ENCODE measurements at regions not wholly inside any gene's neighbourhood (a gene's known extent, or its start where the extent isn't known, plus 50 kb on each side); places are given as distances from the start of the nearest gene placed in this dataset.

DNA sequence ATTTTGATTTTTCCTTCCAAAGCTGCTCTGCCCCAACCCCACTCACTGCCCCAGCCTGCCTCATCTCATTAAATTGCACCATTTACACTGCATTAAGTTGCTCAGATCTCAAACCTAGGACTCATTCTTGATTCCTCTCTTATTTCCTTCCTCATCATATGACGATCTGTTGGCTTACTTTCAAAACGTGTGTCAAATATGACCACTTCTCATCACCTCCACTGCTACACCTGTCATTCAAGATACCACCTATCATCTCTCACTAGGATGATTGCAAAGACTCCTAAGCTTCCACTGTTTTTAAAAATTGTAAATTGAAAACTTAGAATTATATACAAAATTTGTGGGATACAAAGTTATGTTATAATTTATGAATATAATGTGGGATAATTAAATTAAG, 147.1 kb downstream of the DCK start:
- no peaks in the 10 kb centered on the region for H3K36me3 Mint-ChIP-seq (ENCODE audit: low read depth)
- TF ChIP-seq, protein P1, sequence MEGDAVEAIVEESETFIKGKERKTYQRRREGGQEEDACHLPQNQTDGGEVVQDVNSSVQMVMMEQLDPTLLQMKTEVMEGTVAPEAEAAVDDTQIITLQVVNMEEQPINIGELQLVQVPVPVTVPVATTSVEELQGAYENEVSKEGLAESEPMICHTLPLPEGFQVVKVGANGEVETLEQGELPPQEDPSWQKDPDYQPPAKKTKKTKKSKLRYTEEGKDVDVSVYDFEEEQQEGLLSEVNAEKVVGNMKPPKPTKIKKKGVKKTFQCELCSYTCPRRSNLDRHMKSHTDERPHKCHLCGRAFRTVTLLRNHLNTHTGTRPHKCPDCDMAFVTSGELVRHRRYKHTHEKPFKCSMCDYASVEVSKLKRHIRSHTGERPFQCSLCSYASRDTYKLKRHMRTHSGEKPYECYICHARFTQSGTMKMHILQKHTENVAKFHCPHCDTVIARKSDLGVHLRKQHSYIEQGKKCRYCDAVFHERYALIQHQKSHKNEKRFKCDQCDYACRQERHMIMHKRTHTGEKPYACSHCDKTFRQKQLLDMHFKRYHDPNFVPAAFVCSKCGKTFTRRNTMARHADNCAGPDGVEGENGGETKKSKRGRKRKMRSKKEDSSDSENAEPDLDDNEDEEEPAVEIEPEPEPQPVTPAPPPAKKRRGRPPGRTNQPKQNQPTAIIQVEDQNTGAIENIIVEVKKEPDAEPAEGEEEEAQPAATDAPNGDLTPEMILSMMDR (IDR thresholded peaks at IDR 0.05): no peak
- DNase-seq: no peak
- H3K9me3 Mint-ChIP-seq: peaks cover 3% of the 10 kb centered on the region
- H3K4me3 Mint-ChIP-seq: no peak overlapping the region
- H3K27ac Mint-ChIP-seq: no peak overlapping the region
- H3K4me1 Mint-ChIP-seq: no peaks in the 10 kb centered on the region
- peaks cover 3% of the 10 kb centered on the region for H3K27me3 Mint-ChIP-seq (ENCODE audit: low read depth, poor library complexity)

DNA sequence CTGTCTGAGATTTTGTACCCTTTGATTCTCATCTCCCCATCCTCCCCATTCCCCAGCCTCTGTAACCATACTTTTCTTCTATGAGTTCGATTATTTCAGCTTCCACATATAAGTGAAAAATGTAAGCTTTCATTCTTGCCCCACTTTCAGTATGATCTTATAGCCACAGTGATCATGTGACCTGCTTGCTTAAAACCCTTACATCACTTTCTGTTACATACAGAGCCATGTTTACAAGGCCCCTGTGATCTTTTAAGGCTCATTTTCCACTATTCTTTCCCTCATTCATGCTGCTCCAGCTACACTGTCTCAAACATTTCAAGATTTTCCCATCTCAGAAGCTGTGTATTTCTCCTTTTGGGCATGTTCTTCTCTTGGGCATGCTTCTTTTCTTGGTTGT, 147.7 kb downstream of the DCK start:
- no peak for DNase-seq
- Mint-ChIP-seq H3K27me3 (ENCODE audit: low read depth, poor library complexity) (no peaks in the 10 kb centered on the region), H3K36me3 (ENCODE audit: low read depth) (no peaks in the 10 kb centered on the region), H3K27ac (no peak overlapping the region), H3K4me3 (no peak overlapping the region), H3K9me3 (peaks cover 3% of the 10 kb centered on the region), H3K4me1 (no peaks in the 10 kb centered on the region)
- TF ChIP-seq, protein P1 (IDR thresholded peaks at IDR 0.05): no peak

DNA sequence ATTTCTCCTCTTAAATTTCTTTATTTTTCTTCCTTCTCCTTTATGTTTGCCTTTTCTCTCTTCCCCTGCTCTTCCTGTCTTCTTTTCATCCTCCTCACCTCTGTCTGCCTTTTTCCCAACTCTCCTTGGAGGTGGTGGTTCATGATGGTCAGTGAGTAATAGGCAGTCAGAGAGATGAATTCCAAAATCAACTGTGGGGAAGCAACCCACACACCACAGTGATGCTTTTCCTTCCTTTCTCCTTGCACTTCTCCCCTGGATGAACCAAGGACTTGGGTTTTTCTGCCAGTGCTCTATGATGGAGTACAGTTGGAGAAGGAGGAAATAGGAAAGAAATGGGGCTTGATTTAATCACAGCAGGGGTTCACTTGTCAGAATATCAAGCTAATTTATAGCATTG, 153.8 kb downstream of the DCK start:
- no peak for DNase-seq
- Mint-ChIP-seq H3K4me1 (no peaks in the 10 kb centered on the region), H3K27ac (no peak overlapping the region), H3K36me3 (ENCODE audit: low read depth) (no peaks in the 10 kb centered on the region), H3K4me3 (no peak overlapping the region), H3K9me3 (no peaks in the 10 kb centered on the region), H3K27me3 (ENCODE audit: low read depth, poor library complexity) (peaks cover 2% of the 10 kb centered on the region)
- TF ChIP-seq, protein P1 (IDR thresholded peaks at IDR 0.05): no peak

DNA sequence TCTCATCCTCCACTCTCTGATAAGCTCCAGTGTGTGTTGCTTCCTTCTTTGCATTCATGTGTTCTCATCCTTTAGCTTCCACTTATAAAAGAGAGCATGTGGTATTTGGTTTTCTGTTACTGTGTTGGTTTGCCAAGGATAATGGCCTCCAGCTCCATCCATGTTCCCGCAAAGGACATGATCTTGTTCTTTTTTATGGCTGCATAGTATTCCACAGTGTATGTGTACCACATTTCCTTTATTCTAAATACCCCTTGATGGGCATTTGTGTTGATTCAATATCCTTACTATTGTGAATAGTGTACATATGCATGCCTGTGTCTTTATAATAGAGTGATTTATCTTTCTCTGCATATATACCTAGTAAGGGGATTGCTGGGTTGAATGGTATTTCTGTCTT, 155.1 kb downstream of the DCK start:
- TF ChIP-seq, protein P1 (IDR thresholded peaks at IDR 0.05): no peak
- no peak overlapping the region for H3K27ac Mint-ChIP-seq
- H3K9me3 Mint-ChIP-seq: no peaks in the 10 kb centered on the region
- H3K36me3 Mint-ChIP-seq (ENCODE audit: low read depth): no peaks in the 10 kb centered on the region
- DNase-seq: no peak
- no peak overlapping the region for H3K4me3 Mint-ChIP-seq
- H3K27me3 Mint-ChIP-seq (ENCODE audit: low read depth, poor library complexity): peaks cover 2% of the 10 kb centered on the region
- no peaks in the 10 kb centered on the region for H3K4me1 Mint-ChIP-seq

DNA sequence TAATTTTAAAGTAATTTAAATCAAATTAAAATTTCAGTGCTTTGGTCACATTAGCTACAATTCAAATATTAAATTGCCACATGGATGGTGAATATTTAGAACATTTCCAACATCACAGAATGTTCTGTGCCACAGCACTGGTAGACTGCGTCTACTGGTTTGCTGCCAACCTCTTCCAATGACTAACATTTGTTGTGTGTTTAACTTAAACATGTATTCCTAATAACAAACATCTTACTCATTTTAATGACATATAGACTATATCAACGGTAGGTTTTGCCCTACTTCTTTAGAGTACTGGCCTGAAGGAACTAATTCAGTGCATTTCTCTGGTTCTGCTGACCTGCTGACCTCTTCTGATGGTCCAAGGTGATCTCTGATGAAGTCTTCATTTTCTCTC, 157.6 kb downstream of the DCK start:
- no peaks in the 10 kb centered on the region for H3K36me3 Mint-ChIP-seq (ENCODE audit: low read depth)
- TF ChIP-seq, protein P1 (IDR thresholded peaks at IDR 0.05): no peak
- DNase-seq: no peak
- peaks cover 2% of the 10 kb centered on the region for H3K27me3 Mint-ChIP-seq (ENCODE audit: low read depth, poor library complexity)
- H3K4me3 Mint-ChIP-seq: no peak overlapping the region
- no peaks in the 10 kb centered on the region for H3K4me1 Mint-ChIP-seq
- no peak overlapping the region for H3K27ac Mint-ChIP-seq
- no peaks in the 10 kb centered on the region for H3K9me3 Mint-ChIP-seq

DNA sequence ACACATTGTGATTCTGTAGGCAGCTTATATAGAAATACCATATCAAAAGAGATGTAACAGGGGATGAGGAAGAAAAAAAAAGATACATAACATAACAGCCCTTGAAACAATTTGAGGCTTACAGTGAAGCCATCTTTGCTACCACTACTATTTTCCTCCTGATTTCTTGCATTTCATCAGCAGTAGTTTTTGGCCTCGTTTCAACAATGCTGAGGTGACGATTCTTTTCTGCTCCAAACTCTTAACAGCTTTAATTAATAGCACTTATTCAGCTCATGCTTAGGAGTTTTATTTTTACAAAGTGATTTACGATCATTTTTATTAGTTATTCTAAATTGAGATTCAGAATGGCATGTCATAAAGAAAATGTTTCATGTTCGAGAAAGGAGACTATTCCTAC, 163.2 kb downstream of the DCK start:
- Mint-ChIP-seq H3K4me1 (no peaks in the 10 kb centered on the region), H3K36me3 (ENCODE audit: low read depth) (no peaks in the 10 kb centered on the region), H3K27me3 (ENCODE audit: low read depth, poor library complexity) (no peaks in the 10 kb centered on the region), H3K4me3 (no peak overlapping the region), H3K27ac (no peak overlapping the region), H3K9me3 (no peaks in the 10 kb centered on the region)
- TF ChIP-seq, protein P1 (IDR thresholded peaks at IDR 0.05): no peak
- no peak for DNase-seq

Measured in nephron progenitor cell (in vitro differentiated cells).